Parathyroid adenoma (tissue), 2 donors: ENCODE measurements at regions not wholly inside any gene's neighbourhood (a gene's known extent, or its start where the extent isn't known, plus 50 kb on each side); places are given as distances from the start of the nearest gene placed in this dataset.

Experiments used
- H2AFZ ChIP-seq: fragments of 300-600 bp; sonication (generic); one replicate; pipeline ENCODE4 v1.7.0; 2017; ENCODE audit warnings: antibody characterized with exemption, mild to moderate bottlenecking
- H3K27ac ChIP-seq: fragments of 300-600 bp; sonication (generic); one replicate; pipeline ENCODE4 v1.7.0; 2017
- H3K27me3 ChIP-seq: fragments of 300-600 bp; sonication (generic); one replicate; pipeline ENCODE4 v1.7.0; 2017; ENCODE audit warnings: low read length; ENCODE audit not compliant: control insufficient read depth, insufficient read depth
- H3K36me3 ChIP-seq: fragments of 300-600 bp; sonication (generic); one replicate; pipeline ENCODE4 v1.7.0; 2017; ENCODE audit warnings: low read length; ENCODE audit not compliant: control insufficient read depth, insufficient read depth
- H3K4me1 ChIP-seq: fragments of 300-600 bp; sonication (generic); one replicate; pipeline ENCODE4 v1.7.0; 2017; ENCODE audit warnings: control low read depth
- H3K4me2 ChIP-seq: fragments of 300-600 bp; sonication (generic); one replicate; pipeline ENCODE4 v1.7.0; 2017; ENCODE audit warnings: low read length
- H3K4me3 ChIP-seq: fragments of 300-600 bp; sonication (generic); one replicate; pipeline ENCODE4 v1.7.0; 2017; ENCODE audit warnings: low read depth, low read length
- H3K79me2 ChIP-seq: fragments of 300-600 bp; sonication (generic); one replicate; pipeline ENCODE4 v1.7.0; 2017; ENCODE audit warnings: control low read depth
- H3K9ac ChIP-seq: fragments of 300-600 bp; sonication (generic); one replicate; pipeline ENCODE4 v1.7.0; 2017; ENCODE audit warnings: mild to moderate bottlenecking
- H3K9me3 ChIP-seq: fragments of 300-600 bp; sonication (generic); one replicate; pipeline ENCODE4 v1.7.0; 2017; ENCODE audit warnings: low read length; ENCODE audit not compliant: control insufficient read depth
- CTCF ChIP-seq: fragments of 300-600 bp; sonication (generic); IDR thresholded peaks from one replicate; pipeline ENCODE4 v1.7.0; 2017; ENCODE audit warnings: antibody characterized with exemption, mild to moderate bottlenecking
- donor health status: primary hyperparathyroidism.

GRCh38 chr11:127056338-127056971 lies 55.9 kb upstream of the KIRREL3 start:
- Histone ChIP-seq H3K36me3 (no peaks in the 10 kb centered on the region), H3K27me3 (no peaks in the 10 kb centered on the region), H3K9ac (no peak overlapping the region), H3K79me2 (no peaks in the 10 kb centered on the region), H3K27ac (no peak overlapping the region), H3K9me3 (no peaks in the 10 kb centered on the region), H3K4me2 (no peak overlapping the region), H3K4me1 (no peaks in the 10 kb centered on the region), H2AFZ (no peak overlapping the region), H3K4me3 (no peak overlapping the region)
- TF ChIP-seq CTCF, result no peak

- TF ChIP-seq CTCF, result no peak
These were observed 54.7 kb upstream of the KIRREL3 start for GRCh38 chr11:127055236-127055635.

GRCh38 chr11:127054153-127054552 lies 53.6 kb upstream of the KIRREL3 start:
- no peak overlapping the region for H3K27ac ChIP-seq
- no peak overlapping the region for H2AFZ ChIP-seq
- TF ChIP-seq CTCF, result no peak
- H3K4me2 ChIP-seq, result no peak overlapping the region
- no peaks in the 10 kb centered on the region for H3K4me1 ChIP-seq
- no peak overlapping the region for H3K9ac ChIP-seq
- no peaks in the 10 kb centered on the region for H3K79me2 ChIP-seq
- H3K36me3 ChIP-seq, result no peaks in the 10 kb centered on the region
- H3K27me3 ChIP-seq, result no peaks in the 10 kb centered on the region
- no peaks in the 10 kb centered on the region for H3K9me3 ChIP-seq
- no peak overlapping the region for H3K4me3 ChIP-seq

More at GRCh38 chr11:127055236-127055635, 54.7 kb upstream of the KIRREL3 start:
- H3K4me1 ChIP-seq, result no peaks in the 10 kb centered on the region
- no peaks in the 10 kb centered on the region for H3K36me3 ChIP-seq
- no peaks in the 10 kb centered on the region for H3K9me3 ChIP-seq
- H3K27ac ChIP-seq, result no peak overlapping the region
- no peaks in the 10 kb centered on the region for H3K27me3 ChIP-seq
- H3K4me2 ChIP-seq, result no peak overlapping the region
- H3K79me2 ChIP-seq, result no peaks in the 10 kb centered on the region
- no peak overlapping the region for H3K4me3 ChIP-seq
- H3K9ac ChIP-seq, result no peak overlapping the region
- H2AFZ ChIP-seq, result no peak overlapping the region

GRCh38 chr11:127052404-127052803 lies 51.8 kb upstream of the KIRREL3 start:
- Histone ChIP-seq H2AFZ (no peak overlapping the region), H3K27ac (no peak overlapping the region), H3K9me3 (no peaks in the 10 kb centered on the region), H3K27me3 (no peaks in the 10 kb centered on the region), H3K4me1 (no peaks in the 10 kb centered on the region), H3K36me3 (no peaks in the 10 kb centered on the region), H3K4me2 (no peak overlapping the region), H3K9ac (no peak overlapping the region), H3K4me3 (no peak overlapping the region), H3K79me2 (no peaks in the 10 kb centered on the region)
- TF ChIP-seq CTCF, result no peak
